PC-9 (cell line): ENCODE measurements at regions not wholly inside any gene's neighbourhood (a gene's known extent, or its start where the extent isn't known, plus 50 kb on each side); places are given as distances from the start of the nearest gene placed in this dataset.

Source experiments
- CTCF ChIP-seq: fragments of 200-600 bp; sonication (generic); conservative IDR thresholded peaks from 2 replicates; pipeline ENCODE4 v1.6.1; 2017; ENCODE audit warnings: mixed run types, antibody characterized with exemption, mild to moderate bottlenecking, moderate library complexity
- EZH2 ChIP-seq: fragments of 200-600 bp; sonication (generic); IDR thresholded peaks from 2 replicates; pipeline ENCODE4 v1.8.0; 2017; ENCODE audit warnings: antibody characterized with exemption, low read depth

GRCh38 chr14:97213720-97214119 lies 416.5 kb downstream of the VRK1 start:
- TF ChIP-seq CTCF: no peak
- TF ChIP-seq EZH2: no peak
